Anterior cingulate cortex (tissue), 58 donors: ENCODE measurements at regions not wholly inside any gene's neighbourhood (a gene's known extent, or its start where the extent isn't known, plus 50 kb on each side); places are given as distances from the start of the nearest gene placed in this dataset.

Experiments used
- DNase-seq, 58 donors: peaks; one replicate each; lab custom pipeline; 2025; lab: John Stamatoyannopoulos, UW

DNA sequence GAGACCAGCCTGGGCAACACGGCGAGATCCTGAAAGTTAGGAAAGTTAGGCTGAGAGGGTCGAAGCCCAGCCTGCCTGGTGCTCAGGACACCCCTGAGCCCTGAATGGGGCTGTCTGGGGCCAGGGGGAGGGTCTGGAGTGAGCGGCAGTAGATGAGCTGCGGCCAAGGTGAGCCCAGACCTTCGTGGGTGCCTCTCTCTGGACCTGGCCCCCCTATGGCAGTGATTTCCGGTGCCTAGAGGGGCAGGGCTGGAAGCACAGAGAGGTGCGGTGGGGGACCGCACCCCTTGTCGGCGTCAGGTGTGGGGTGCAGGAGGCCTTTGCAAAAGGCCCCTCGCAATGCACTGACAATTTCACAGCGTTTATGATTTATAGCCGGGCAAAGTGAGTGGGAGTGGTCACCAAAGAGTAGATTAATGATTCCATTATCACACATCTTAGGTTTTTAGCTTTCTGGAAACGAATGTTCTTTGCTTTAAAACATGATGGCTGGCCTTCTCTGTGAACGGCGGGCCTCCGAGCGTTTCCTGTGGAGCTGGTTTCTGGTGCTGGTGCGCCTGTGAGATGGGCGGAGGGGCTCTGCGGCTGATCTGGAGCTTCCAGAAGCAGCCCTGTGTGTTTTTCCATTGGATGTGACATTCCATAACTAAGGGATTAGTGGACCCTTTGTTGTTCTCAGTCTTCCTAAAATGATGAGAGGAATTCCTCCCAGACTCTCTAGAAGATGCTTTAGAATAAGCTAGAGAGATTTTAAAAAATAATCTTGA lies 171.0 kb upstream of the ZNF32 start:
- no peak for DNase-seq

DNA sequence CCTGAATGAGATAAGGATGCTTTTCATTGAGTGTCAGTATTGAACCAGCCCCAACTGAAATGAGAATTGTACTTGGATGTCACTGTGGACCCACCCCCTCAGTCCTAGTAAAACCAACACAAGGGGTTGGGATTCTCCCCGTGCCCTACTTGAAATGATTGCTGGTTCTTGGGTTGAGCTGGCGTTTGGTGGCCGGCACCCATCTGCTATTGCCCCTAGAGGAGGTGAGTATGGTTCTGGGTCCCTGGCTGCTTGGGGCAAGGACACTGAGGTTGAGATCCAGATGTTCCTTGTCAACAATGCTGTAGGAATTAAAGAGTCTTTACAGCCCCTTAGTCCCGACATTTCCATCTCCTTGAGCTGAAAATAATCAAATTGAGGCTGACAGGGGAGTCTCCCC lies 170.0 kb upstream of the ZNF32 start:
- no peak for DNase-seq

DNA sequence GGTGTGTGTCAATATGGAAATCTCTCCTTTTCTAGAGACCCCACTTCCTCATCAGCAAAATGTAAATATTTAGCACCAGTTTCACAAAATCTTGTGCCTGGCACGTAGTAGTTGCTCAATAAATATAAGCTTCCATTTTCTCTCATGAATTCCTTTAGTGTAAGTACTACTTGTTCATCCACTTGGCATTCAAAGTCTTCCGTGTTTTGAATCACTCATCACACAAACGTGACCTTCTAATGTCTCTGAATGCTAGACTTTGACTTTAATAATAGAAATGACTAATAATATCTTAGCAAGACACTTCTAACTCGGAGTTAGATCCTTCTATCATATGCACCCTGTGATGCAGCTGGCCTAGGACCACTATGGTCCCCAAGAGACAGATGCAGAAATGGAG lies 168.7 kb upstream of the ZNF32 start:
- DNase-seq: no peak

DNA sequence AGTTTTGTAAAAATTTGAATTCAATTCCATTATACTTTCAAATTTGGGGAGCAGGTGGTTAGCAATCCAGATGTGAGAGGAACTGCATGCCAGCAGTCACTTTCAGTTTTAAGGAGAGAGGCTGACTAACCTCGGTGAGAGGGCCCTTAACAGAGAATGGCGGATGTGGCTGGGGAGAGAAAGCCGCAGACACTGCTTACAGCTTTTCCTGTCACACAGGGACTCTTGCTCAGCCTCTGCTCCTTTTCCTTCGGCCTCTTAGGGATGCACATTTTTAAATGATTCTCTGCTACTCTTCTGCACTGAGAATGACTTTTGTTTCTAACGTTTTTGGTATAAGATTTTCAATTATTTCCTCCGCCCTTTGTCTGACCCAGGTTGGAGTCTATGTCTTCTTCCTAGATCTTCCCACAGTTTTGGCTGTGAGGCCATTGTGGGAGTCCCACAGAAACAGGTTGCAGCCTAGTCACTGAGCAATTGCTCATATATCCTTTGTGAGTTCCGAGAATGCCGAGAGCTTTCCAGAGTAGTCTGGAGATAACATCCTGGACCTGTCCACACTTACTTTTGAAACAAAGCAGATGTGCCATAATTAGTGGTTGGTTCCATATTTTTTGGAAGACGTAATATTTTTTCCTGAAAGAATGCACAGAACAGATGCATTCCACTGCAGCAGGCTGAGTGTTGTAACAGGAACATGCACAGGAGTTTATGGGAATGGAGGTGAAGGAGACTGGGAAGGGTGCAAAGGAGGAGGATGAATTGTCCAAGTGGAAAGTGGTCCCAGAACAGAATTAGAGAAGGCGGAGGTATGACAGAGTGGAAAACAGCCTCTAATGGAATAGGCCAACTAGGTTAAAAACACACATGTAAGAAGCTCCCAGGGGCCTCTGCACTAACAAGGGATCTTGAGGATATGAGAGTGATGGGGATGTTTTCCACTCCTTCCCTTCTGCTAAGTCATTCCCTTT lies 168.0 kb upstream of the ZNF32 start:
- DNase-seq: no peak

DNA sequence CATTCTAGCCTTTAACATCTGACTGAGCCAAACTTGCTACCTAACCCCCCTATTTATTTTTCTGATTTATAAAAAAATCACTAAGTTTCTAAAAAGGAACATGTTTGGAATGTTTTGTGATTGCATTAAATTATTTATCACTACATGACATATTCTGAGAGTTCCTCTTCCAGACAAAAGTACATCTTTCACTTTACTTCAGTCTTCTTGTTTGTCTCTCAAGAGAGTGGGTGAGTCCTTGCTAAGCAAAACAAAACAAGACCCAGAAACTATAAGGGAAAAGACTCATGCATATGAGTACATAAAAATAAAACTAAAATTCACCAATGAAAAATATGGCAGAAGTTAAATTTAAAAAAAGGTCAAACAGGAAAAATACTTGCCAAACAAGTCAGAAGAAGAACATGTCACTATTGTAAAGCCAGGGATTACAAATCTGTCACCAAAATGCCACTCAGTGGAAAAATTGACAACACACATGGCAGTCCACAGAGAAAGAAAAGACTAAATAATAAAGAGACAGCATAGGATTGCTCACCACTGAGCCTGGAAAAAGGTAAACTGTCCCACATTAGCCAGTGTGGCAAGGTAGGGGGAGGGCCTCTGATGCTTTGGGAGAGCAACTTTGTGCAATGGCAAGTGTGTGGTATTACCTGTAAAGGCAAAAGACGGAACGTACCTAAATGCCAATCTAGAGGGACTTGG lies 166.7 kb upstream of the ZNF32 start:
- DNase-seq: no peak

DNA sequence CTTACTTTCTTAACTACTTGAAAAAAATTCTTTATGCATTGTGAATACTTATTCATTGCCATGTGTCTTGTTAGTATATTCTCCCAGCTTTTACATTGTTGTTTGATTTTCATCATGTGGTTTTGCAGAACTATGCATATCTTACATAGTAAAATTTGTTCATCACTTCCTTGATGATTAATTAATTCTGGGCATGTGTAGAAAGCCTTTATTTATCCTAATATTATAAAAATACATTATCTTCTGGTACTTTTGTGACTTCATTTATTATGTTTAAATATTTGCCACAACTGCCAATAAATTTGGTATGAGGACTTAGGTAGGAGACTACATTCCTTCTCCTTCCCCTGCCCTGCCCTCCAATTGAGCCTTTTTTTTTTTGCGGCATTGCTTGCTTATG lies 166.0 kb upstream of the ZNF32 start:
- DNase-seq: no peak

GRCh38 chr10:43811871-43812270 lies 163.2 kb upstream of the ZNF32 start:
- no peak for DNase-seq

DNA sequence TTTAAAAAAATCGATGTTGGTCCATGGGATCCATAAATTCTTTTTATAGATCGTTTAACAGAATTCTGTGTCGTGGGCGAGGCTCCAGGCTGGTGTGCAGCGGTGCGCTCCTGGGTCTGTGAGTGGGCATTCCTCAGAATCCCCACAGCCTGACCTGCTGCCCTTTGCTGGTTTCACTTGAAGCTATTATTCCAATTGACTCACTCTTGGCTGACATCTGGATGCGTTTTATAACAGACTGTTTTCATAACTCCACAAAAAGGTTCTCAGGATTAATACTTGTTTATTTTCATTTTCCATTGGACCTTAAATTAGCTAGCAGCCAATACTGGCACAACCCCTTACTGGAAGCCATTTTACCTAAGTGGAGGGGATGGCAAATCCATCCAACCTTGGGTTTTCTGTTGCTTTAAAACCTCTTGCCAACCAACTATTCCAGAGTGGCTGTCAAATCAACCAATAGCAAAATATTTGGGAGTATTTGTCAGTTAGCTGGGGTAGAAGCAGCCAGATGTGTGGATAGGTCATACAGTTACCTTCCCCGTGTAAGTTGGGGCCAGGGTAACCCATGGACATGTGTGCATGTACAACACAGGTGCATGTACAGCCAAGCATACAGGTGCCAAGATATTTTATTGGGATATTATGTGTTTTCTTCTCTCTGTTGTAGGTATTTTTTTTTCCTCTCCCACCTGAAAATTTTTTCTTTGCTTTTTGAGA lies 160.7 kb upstream of the ZNF32 start:
- no peak for DNase-seq

DNA sequence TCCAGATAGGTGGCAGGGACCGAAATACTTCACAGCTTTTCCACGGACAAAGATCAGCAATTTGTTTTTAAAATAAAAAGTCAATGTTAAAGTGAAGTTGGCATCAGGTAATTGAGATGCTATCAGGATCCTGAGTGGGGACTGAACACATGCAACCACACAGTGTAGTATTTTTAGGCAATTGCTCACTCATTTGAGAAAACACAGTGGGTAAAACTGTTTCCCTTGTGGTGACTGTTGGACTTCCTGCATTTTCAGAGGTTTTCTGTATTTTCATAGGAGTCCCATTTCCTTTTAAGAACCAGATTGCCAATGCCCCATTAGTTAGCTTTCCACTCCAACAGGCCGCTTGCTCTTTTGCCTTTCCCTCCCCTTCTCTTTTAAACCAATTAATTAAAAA lies 159.5 kb upstream of the ZNF32 start:
- DNase-seq: no peak

- no peak for DNase-seq
Measured at GRCh38 chr10:43806831-43807640, 158.4 kb upstream of the ZNF32 start.

GRCh38 chr10:43803791-43804190 lies 155.1 kb upstream of the ZNF32 start:
- DNase-seq: no peak

- no peak for DNase-seq
Measured at GRCh38 chr10:43802988-43803696, 154.5 kb upstream of the ZNF32 start.

GRCh38 chr10:43801626-43802025 lies 152.9 kb upstream of the ZNF32 start:
- DNase-seq: no peak

- DNase-seq: no peak
Measured at GRCh38 chr10:43801140-43801539, 152.5 kb upstream of the ZNF32 start.

GRCh38 chr10:43796781-43797180 lies 148.1 kb upstream of the ZNF32 start:
- no peak for DNase-seq

DNA sequence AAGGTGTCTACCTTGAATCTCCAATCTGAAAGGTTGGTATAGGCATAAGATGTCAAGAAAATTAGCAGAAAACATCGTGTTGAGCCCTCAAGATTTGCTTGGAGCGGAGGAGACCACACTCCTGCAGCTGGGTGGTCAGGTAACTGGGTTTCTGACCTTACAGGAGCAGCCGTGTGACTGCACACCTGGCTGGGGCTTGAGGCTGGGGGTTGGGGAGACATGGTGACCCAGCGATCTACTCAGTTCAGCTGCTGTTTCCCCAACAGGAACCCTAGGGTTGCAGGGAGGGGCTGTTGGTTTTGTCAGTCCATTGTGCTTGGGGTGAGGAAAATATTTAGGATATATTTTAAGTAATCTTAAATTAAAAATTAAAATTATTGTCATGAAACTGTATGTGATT lies 147.0 kb upstream of the ZNF32 start:
- DNase-seq: no peak

- DNase-seq: no peak
Measured at GRCh38 chr10:43795093-43795492, 146.4 kb upstream of the ZNF32 start.

- no peak for DNase-seq
Measured at GRCh38 chr10:43794181-43794815, 145.6 kb upstream of the ZNF32 start.
